HCT116 (cell line): ENCODE measurements at regions not wholly inside any gene's neighbourhood (a gene's known extent, or its start where the extent isn't known, plus 50 kb on each side); places are given as distances from the start of the nearest gene placed in this dataset.

Experiments
- ATAC-seq: fragments of 200-7000 bp; cut with Tn5 transposase; 2 replicates; pipeline ENCODE4 v1.9.1; 2020; ENCODE audit warnings: mild to moderate bottlenecking, moderate library complexity
- BruUV-seq: library from RNA; stranded (reverse); fragments of 400-500 nt; replicated peaks from 2 replicates; lab custom pipeline; 2021; lab: Mats Ljungman, UMichigan
- CTCF ChIA-PET: fragments of 300-600 bp; sonication (Branson Sonifier 250); formaldehyde crosslinking; loops from one replicate; lab custom pipeline; 2021; ENCODE audit warnings: antibody characterized with exemption; lab: Charles Lee
- POLR2A ChIA-PET: fragments of 300-600, 350-600 bp; sonication (Branson Sonifier 250); formaldehyde crosslinking; loops from one replicate; lab custom pipeline; 2021; ENCODE audit warnings: antibody characterized with exemption; lab: Charles Lee
- RAD21 ChIA-PET, 2 experiments: fragments of 300-600 bp; sonication (Branson Sonifier 250); formaldehyde crosslinking; loops; one replicate each; lab custom pipeline; 2023; ENCODE audit warnings: low total read pairs in 2 of 2; ENCODE audit not compliant: uncharacterized antibody in 2 of 2, unreplicated experiment in 2 of 2, low non-redundant PET in 1 of 2; lab: Charles Lee
- DNase-seq: peaks from one replicate; pipeline ENCODE4 v3.0.0-alpha.2; 2010; ENCODE audit warnings: low read depth, low spot score
- H2AFZ ChIP-seq: fragments of 200-600 bp; shearing (Covaris generic), sonication (generic); 2 replicates; pipeline ENCODE4 v1.6.1; 2017; ENCODE audit warnings: low read depth, mixed run types, mixed read lengths, antibody characterized with exemption, low read length; ENCODE audit not compliant: poor library complexity, severe bottlenecking
- H3K27ac ChIP-seq: 2 replicates; pipeline ENCODE4 v1.5.1; 2012; ENCODE audit warnings: low read depth, low read length
- H3K27me3 ChIP-seq: fragments of 200-600 bp; sonication (generic); 2 replicates; pipeline ENCODE4 v1.6.1; 2016; ENCODE audit warnings: mixed run types, low read length, mixed read lengths; ENCODE audit not compliant: insufficient read depth
- H3K36me3 ChIP-seq, 2 experiments: fragments of 200-500 bp in 1 of 2; fragments of 200-600 bp in 1 of 2; sonication (Bioruptor generic) in 1 of 2; sonication (generic) in 1 of 2; 2 replicates each; pipeline versions ENCODE4 v1.5.1 to v1.6.1; 2014 to 2016; ENCODE audit warnings: low read length in 2 of 2, inconsistent platforms in 1 of 2, mixed read lengths in 1 of 2, mixed run types in 1 of 2; ENCODE audit not compliant: insufficient read depth in 2 of 2, control insufficient read depth in 1 of 2
- H3K4me1 ChIP-seq, 2 experiments: fragments of 200-600 bp in 1 of 2; sonication (generic) in 1 of 2; 2 replicates each; pipeline versions ENCODE4 v1.5.1 to v1.6.1; 2012 to 2017; ENCODE audit warnings: low read length in 2 of 2, inconsistent platforms in 1 of 2, mild to moderate bottlenecking in 1 of 2, mixed read lengths in 1 of 2, mixed run types in 1 of 2, moderate library complexity in 1 of 2; ENCODE audit not compliant: insufficient read depth in 2 of 2, control insufficient read depth in 1 of 2
- H3K4me2 ChIP-seq: fragments of 200-600 bp; sonication (generic); 2 replicates; pipeline ENCODE4 v1.6.1; 2017; ENCODE audit warnings: mixed run types, low read length, mixed read lengths
- H3K4me3 ChIP-seq, 2 experiments: fragments of 200-600 bp in 1 of 2; sonication (generic) in 1 of 2; replicated peaks in 1 of 2; 2 replicates each; pipeline ENCODE4 v1.5.1; 2011 to 2016; ENCODE audit warnings: low read length in 2 of 2, control low read depth in 1 of 2, low read depth in 1 of 2, mild to moderate bottlenecking in 1 of 2, mixed read lengths in 1 of 2, mixed run types in 1 of 2
- H3K79me2 ChIP-seq: fragments of 200-600 bp; sonication (generic); 2 replicates; pipeline ENCODE4 v1.6.1; 2017; ENCODE audit warnings: mild to moderate bottlenecking, mixed run types, low read length, moderate library complexity, mixed read lengths; ENCODE audit not compliant: insufficient read depth
- H3K9ac ChIP-seq: fragments of 200-600 bp; sonication (generic); 2 replicates; pipeline ENCODE4 v1.6.1; 2016; ENCODE audit warnings: low read length, mixed read lengths
- H3K9me2 ChIP-seq: fragments of 200-600 bp; sonication (generic), shearing (Covaris generic); 2 replicates; pipeline ENCODE4 v1.6.1; 2017; ENCODE audit warnings: mixed run types, mild to moderate bottlenecking, moderate library complexity; ENCODE audit not compliant: insufficient read depth
- H3K9me3 ChIP-seq, 2 experiments: fragments of 200-500 bp in 1 of 2; fragments of 200-600 bp in 1 of 2; sonication (Bioruptor generic) in 1 of 2; sonication (generic) in 1 of 2; 2 replicates each; pipeline ENCODE4 v1.6.1; 2014 to 2017; ENCODE audit warnings: low read length in 2 of 2, mixed read lengths in 2 of 2, inconsistent platforms in 1 of 2, low read depth in 1 of 2, mild to moderate bottlenecking in 1 of 2, mixed run types in 1 of 2, moderate library complexity in 1 of 2; ENCODE audit not compliant: control insufficient read depth in 1 of 2, insufficient read depth in 1 of 2
- H4K20me1 ChIP-seq: fragments of 200-600 bp; sonication (generic), shearing (Covaris generic); 2 replicates; pipeline ENCODE4 v1.6.1; 2017; ENCODE audit warnings: mixed run types, mild to moderate bottlenecking, moderate library complexity; ENCODE audit not compliant: insufficient read depth
- CBX3 ChIP-seq: IDR thresholded peaks from 2 replicates; pipeline ENCODE4 v1.6.1; 2012; ENCODE audit warnings: low read depth
- CEBPB ChIP-seq: IDR thresholded peaks from 2 replicates; pipeline ENCODE4 v1.6.1; 2012; ENCODE audit warnings: low read depth
- EZH2phosphoT487 ChIP-seq: fragments of 200-600 bp; IDR thresholded peaks from 2 replicates; pipeline ENCODE4 v1.6.1; 2018; ENCODE audit warnings: antibody characterized with exemption, borderline replicate concordance
- JUND ChIP-seq: IDR thresholded peaks from 2 replicates; pipeline ENCODE4 v1.6.1; 2012
- POLR2AphosphoS5 ChIP-seq: IDR thresholded peaks from 2 replicates; pipeline ENCODE4 v1.6.1; 2011; ENCODE audit warnings: mild to moderate bottlenecking, low read depth, low read length, moderate library complexity
- SP1 ChIP-seq: IDR thresholded peaks from 2 replicates; pipeline ENCODE4 v1.6.1; 2012; ENCODE audit warnings: low read depth
- TCF7L2 ChIP-seq: IDR thresholded peaks from 2 replicates; pipeline ENCODE4 v1.7.0; 2011; ENCODE audit warnings: borderline replicate concordance, inconsistent platforms; ENCODE audit not compliant: insufficient read depth, insufficient read length; ENCODE audit errors: extremely low read depth
- intact Hi-C: fragments of 100-400 bp; cut with micrococcal nuclease; formaldehyde crosslinking; loops from 2 replicates; pipeline ENCODE4 v1.10.0; 2022
- TF ChIP-seq, protein P1 (sequence below), 3 experiments: fragments of 200-600 bp in 1 of 3; sonication (generic) in 1 of 3; IDR thresholded peaks in 2 of 3; conservative IDR thresholded peaks in 1 of 3; 2 replicates each; pipeline ENCODE4 v1.5.1; 2012 to 2017; ENCODE audit warnings: low read depth in 2 of 3, low read length in 2 of 3, antibody characterized with exemption in 1 of 3, borderline replicate concordance in 1 of 3, control low read depth in 1 of 3, mild to moderate bottlenecking in 1 of 3, mixed read lengths in 1 of 3, mixed run types in 1 of 3, moderate library complexity in 1 of 3; ENCODE audit not compliant: insufficient read depth in 1 of 3

- ATAC-seq (no peak), DNase-seq (no peak)
- CTCF ChIA-PET, result no interaction called here
- RAD21 ChIA-PET, result no interaction called here
- Histone ChIP-seq H3K4me1 (peaks cover 0 to 5% of the 10 kb centered on the region in 2 experiments; a peak in 1 of 4 replicates), H3K9ac (no peak overlapping the region), H4K20me1 (no peaks in the 10 kb centered on the region), H2AFZ (no peak overlapping the region), H3K27me3 (no peaks in the 10 kb centered on the region), H3K27ac (no peak overlapping the region), H3K4me2 (no peak overlapping the region)
- POLR2A ChIA-PET, result no interaction called here
- TF ChIP-seq TCF7L2 (no peak), POLR2AphosphoS5 (no peak), CBX3 (no peak), SP1 (no peak), EZH2phosphoT487 (no peak), CEBPB (no peak), JUND (no peak)
- TF ChIP-seq, protein P1, sequence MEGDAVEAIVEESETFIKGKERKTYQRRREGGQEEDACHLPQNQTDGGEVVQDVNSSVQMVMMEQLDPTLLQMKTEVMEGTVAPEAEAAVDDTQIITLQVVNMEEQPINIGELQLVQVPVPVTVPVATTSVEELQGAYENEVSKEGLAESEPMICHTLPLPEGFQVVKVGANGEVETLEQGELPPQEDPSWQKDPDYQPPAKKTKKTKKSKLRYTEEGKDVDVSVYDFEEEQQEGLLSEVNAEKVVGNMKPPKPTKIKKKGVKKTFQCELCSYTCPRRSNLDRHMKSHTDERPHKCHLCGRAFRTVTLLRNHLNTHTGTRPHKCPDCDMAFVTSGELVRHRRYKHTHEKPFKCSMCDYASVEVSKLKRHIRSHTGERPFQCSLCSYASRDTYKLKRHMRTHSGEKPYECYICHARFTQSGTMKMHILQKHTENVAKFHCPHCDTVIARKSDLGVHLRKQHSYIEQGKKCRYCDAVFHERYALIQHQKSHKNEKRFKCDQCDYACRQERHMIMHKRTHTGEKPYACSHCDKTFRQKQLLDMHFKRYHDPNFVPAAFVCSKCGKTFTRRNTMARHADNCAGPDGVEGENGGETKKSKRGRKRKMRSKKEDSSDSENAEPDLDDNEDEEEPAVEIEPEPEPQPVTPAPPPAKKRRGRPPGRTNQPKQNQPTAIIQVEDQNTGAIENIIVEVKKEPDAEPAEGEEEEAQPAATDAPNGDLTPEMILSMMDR (IDR thresholded peaks at IDR 0.05 in 2 of 3, conservative IDR thresholded peaks at IDR 0.05 in 1 of 3; ENCODE audit: borderline replicate concordance in 1 of 3, insufficient read depth in 1 of 3, low read depth in 2 of 3, low read length in 2 of 3), result no peak
- TF ChIP-seq, all 23 proteins: peak for 0
- Histone ChIP-seq H3K36me3 (no peaks in the 10 kb centered on the region), H3K79me2 (no peaks in the 10 kb centered on the region), H3K4me3 (no peak overlapping the region), H3K9me2 (no peaks in the 10 kb centered on the region), H3K9me3 (no peaks in the 10 kb centered on the region)
- intact Hi-C loops, result no loop called here
- BruUV-seq, result no TSS peak
Measured at GRCh38 chr1:9422321-9422720, 116.9 kb upstream of the SLC25A33 start.
